ENCODE measurements at regions not wholly inside any gene's neighbourhood (a gene's known extent, or its start where the extent isn't known, plus 50 kb on each side); places are given as distances from the start of the nearest gene placed in this dataset.

DNA sequence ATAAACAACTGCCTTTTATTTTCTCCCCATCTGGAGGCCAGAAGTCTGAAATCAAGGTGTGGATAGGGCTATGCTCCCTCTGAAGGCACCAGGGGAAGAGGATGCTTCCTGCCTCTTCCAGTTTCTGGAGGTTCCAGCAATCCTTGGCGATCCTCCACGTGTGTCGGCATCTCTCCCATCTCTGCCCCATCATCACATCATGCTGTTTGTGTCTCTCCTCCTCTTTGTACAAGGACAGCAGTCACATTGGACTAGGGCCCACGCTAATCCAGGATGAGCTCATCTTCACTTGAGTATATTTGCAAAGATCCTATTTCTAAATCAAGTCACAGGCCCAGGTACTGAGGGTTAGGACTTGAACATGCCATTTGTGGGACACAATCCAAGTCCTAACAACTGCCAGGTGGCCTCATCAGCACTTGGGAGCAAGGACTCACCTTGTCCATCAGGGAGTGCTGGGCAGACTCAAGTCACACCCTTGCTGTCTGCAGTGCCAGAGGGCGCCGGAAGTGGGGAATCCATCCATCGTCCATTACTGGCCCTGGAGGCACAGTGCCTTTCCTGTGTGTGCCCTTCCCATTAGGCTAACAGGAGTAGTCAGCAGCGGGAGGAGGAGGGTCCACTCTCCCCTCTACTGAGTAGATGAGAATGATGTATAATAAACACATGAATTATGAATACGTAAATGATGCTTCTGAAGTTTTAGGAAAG, 185.4 kb upstream of the AJAP1 start:
- TF ChIP-seq, protein P1, sequence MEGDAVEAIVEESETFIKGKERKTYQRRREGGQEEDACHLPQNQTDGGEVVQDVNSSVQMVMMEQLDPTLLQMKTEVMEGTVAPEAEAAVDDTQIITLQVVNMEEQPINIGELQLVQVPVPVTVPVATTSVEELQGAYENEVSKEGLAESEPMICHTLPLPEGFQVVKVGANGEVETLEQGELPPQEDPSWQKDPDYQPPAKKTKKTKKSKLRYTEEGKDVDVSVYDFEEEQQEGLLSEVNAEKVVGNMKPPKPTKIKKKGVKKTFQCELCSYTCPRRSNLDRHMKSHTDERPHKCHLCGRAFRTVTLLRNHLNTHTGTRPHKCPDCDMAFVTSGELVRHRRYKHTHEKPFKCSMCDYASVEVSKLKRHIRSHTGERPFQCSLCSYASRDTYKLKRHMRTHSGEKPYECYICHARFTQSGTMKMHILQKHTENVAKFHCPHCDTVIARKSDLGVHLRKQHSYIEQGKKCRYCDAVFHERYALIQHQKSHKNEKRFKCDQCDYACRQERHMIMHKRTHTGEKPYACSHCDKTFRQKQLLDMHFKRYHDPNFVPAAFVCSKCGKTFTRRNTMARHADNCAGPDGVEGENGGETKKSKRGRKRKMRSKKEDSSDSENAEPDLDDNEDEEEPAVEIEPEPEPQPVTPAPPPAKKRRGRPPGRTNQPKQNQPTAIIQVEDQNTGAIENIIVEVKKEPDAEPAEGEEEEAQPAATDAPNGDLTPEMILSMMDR (IDR thresholded peaks at IDR 0.05; ENCODE audit: unreplicated experiment) = no peak
- no TSS peak for BruUV-seq (replicated peaks)
- Mint-ChIP-seq H3K9me3 (ENCODE audit: low read depth, unreplicated experiment) (no peaks in the 10 kb centered on the region), H3K4me1 (ENCODE audit: low read depth, unreplicated experiment) (no peaks in the 10 kb centered on the region), H3K4me3 (ENCODE audit: low read depth, unreplicated experiment) (no peak overlapping the region), H3K27ac (ENCODE audit: unreplicated experiment) (no peak overlapping the region), H3K27me3 (ENCODE audit: unreplicated experiment) (no peaks in the 10 kb centered on the region), H3K36me3 (ENCODE audit: insufficient read depth, unreplicated experiment) (no peaks in the 10 kb centered on the region)
- CTCF ChIA-PET = no interaction called here
- intact Hi-C loops (cut with micrococcal nuclease; ENCODE audit: unreplicated experiment) = no loop called here
- no peak for DNase-seq

DNA sequence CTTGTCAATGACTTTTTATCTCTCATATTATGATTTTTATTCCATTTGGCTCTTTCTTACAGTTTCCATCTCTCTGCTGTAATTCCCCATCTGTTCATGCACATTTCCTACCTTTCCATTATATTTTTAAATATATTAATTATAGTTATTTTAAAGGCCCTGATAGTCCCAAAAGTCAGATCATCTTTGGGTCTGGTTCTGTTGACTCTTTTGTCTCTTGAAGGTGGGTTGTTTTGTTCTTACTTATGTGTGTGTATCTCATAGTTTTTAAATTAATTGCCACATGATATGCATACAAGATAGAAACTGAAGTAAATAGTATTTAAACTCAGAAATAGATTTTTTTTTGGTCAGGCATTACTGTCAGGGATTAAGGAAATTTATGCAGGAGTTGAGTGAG, 178.0 kb upstream of the AJAP1 start:
- no peak for DNase-seq
- H3K27me3 Mint-ChIP-seq (ENCODE audit: unreplicated experiment) = no peaks in the 10 kb centered on the region
- CTCF ChIA-PET = no interaction called here
- intact Hi-C loops (cut with micrococcal nuclease; ENCODE audit: unreplicated experiment) = no loop called here
- TF ChIP-seq, protein P1 (IDR thresholded peaks at IDR 0.05; ENCODE audit: unreplicated experiment) = no peak
- H3K4me3 Mint-ChIP-seq (ENCODE audit: low read depth, unreplicated experiment) = no peak overlapping the region
- H3K4me1 Mint-ChIP-seq (ENCODE audit: low read depth, unreplicated experiment) = no peaks in the 10 kb centered on the region
- peaks cover 3% of the 10 kb centered on the region for H3K9me3 Mint-ChIP-seq (ENCODE audit: low read depth, unreplicated experiment)
- H3K27ac Mint-ChIP-seq (ENCODE audit: unreplicated experiment) = no peak overlapping the region
- no TSS peak for BruUV-seq (replicated peaks)
- no peaks in the 10 kb centered on the region for H3K36me3 Mint-ChIP-seq (ENCODE audit: insufficient read depth, unreplicated experiment)

DNA sequence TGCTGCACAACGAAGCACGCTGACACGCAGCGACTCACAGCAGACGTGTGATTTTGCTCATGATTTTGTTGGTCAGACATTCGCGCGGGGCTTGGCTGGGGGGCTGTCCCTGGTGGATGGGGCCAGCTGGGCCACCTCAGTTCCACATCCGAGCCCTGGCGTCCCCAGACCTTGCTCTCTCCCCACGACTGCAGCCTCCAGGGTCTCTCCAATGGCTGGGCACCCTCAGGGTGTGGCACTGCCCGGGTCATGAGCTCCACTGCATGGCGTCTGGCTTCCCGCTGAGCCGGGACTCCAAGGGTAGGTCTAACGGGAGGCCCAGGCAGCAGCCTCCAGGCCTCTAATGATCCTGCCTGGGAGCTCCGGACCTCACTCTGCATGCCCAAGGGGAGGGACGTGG, 173.0 kb upstream of the AJAP1 start:
- Mint-ChIP-seq H3K36me3 (ENCODE audit: insufficient read depth, unreplicated experiment) (no peaks in the 10 kb centered on the region), H3K27me3 (ENCODE audit: unreplicated experiment) (no peaks in the 10 kb centered on the region), H3K27ac (ENCODE audit: unreplicated experiment) (no peak overlapping the region), H3K9me3 (ENCODE audit: low read depth, unreplicated experiment) (peaks cover under 1% of the 10 kb centered on the region), H3K4me3 (ENCODE audit: low read depth, unreplicated experiment) (no peak overlapping the region), H3K4me1 (ENCODE audit: low read depth, unreplicated experiment) (no peaks in the 10 kb centered on the region)
- DNase-seq = no peak
- CTCF ChIA-PET = no interaction called here
- TF ChIP-seq, protein P1 (IDR thresholded peaks at IDR 0.05; ENCODE audit: unreplicated experiment) = no peak
- no TSS peak for BruUV-seq (replicated peaks)
- intact Hi-C loops (cut with micrococcal nuclease; ENCODE audit: unreplicated experiment) = no loop called here

DNA sequence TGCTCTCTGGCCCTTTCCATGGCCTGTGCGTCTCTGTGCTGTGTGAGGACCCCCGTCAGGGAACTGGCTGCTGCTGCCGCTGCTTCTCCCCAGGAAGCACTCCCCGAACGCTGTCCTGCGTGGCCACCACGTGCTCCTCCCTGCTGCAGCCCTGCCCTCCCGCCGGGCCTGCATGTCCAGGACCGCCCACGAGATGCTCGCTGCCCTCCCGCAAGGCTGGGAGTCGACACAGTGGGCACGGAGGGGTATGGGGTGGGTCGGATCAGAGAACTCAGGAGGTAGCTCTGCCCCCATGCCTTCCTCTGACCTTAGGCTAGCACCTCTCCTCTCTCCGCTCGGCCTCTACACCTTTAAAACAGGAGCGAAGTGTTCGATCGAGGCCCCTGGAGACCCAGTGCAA, 171.9 kb upstream of the AJAP1 start:
- CTCF ChIA-PET = no interaction called here
- H3K4me1 Mint-ChIP-seq (ENCODE audit: low read depth, unreplicated experiment) = no peaks in the 10 kb centered on the region
- no peak overlapping the region for H3K27ac Mint-ChIP-seq (ENCODE audit: unreplicated experiment)
- H3K36me3 Mint-ChIP-seq (ENCODE audit: insufficient read depth, unreplicated experiment) = no peaks in the 10 kb centered on the region
- no peaks in the 10 kb centered on the region for H3K27me3 Mint-ChIP-seq (ENCODE audit: unreplicated experiment)
- intact Hi-C loops (cut with micrococcal nuclease; ENCODE audit: unreplicated experiment) = no loop called here
- DNase-seq = no peak
- no TSS peak for BruUV-seq (replicated peaks)
- TF ChIP-seq, protein P1 (IDR thresholded peaks at IDR 0.05; ENCODE audit: unreplicated experiment) = no peak
- no peak overlapping the region for H3K4me3 Mint-ChIP-seq (ENCODE audit: low read depth, unreplicated experiment)
- H3K9me3 Mint-ChIP-seq (ENCODE audit: low read depth, unreplicated experiment) = peaks cover 3% of the 10 kb centered on the region
